GM04503 (cell line): ENCODE measurements at regions not wholly inside any gene's neighbourhood (a gene's known extent, or its start where the extent isn't known, plus 50 kb on each side); places are given as distances from the start of the nearest gene placed in this dataset.
"Not testable (repeated sequence)": the region's sequence is repeated elsewhere in the genome, so short reads cannot be mapped to it uniquely, and the experiment has no call there.

Source experiments
- DNase-seq: peaks from one replicate; pipeline ENCODE4 v3.0.0-alpha.2; 2012; ENCODE audit warnings: low read depth

GRCh38 chr4:138892483-138893407 is 122.8 kb upstream of the NOCT start:
- DNase-seq: no peak

DNA sequence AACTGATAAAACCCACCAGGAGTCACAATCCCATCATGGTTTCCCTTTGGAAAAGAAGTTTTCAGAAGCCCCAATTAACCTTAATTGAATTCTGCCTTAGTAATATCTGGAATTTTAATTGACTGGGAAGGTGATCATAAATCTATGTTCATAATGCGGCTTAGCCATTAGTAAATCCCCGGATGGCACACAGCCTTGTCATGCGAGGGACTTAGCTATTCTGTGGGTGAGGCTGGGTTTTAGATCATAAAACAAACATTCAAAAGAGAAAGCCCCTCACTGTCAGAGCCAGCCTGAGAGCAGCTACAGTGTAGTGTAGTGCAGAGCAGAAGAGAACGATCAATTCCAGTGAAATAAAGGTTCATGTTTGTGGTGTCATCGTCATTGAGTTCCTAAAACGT is 124.0 kb upstream of the NOCT start:
- DNase-seq: no peak

GRCh38 chr4:138890891-138891570 is 124.5 kb upstream of the NOCT start:
- DNase-seq: no peak

GRCh38 chr4:138889216-138889615 is 126.4 kb upstream of the NOCT start:
- no peak for DNase-seq

DNA sequence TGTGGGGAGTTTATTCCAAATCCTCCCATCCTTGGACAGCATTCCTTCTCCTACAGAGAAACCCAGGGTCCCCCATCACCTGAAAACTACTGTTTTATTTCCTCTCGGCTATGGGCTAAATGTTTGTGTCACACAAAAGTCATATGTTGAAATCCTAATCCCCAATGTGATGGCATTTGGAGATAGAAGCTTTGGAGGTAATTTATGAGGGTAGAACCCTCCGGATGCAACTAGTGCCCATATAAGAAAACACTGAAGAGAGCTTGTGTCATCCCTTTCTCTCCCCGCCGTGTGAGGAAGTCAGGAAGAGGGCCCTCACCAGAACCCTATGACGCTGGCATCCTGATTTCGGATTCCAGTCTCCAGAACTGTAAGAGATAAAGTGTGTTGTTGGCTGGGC is 127.8 kb upstream of the NOCT start:
- no peak for DNase-seq

- DNase-seq: no peak
These were observed 128.2 kb upstream of the NOCT start for GRCh38 chr4:138887341-138887740.

DNA sequence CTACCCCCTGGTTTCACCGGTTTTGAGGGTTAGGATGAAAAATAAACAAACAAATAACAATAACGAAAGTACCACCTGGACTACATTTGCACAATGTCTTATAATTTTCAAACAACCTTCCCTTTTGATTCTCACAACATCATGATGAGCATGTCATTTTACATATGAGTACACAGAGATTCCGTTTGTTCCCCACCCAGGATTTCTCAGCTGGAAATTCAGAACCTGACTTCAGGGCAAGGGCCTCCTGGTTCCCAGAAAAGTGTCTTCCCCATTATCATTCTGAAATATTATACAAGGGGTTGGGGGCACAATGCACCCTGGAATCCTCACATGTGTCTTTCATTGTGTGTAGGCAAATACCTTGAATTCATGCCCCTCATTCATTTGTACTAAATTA is 135.8 kb upstream of the NOCT start:
- no peak for DNase-seq

DNA sequence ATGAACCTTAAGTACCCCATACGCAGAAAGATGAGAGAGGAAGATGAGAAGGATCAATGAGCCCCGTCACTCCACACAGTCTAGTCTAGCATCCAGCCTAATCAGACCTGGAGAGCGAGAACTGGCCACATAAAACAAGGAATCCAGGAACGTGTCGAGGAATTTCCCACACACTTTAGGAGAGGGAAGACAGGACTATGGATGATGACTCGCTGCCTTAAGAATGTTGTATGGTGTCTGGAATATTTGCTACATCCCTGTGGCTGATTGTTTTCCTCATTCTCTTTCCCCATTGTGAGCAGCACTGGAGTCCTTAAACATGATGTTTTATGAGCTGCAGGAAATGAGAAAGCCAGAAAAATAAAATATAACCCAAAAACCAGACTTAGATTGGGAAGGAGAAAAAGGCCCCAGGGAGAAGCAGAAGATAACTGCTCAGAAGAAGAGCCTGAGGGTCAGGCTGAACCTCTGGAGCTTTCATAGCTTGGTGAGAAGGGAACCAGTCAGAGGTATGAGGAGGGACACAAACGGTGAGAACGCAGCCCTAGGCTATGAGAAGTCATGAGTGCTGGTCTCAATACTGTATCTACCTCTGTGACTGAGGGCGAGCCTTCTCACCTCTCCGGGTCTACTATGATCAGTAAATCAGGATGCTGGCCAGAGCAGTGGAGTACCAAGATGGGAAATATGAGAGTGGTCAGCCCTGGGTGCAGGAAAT is 139.5 kb upstream of the NOCT start:
- DNase-seq: peak; percentile 90

GRCh38 chr4:138871555-138871875 is 144.1 kb upstream of the NOCT start:
- no peak for DNase-seq

GRCh38 chr4:138870737-138871554 is 144.6 kb upstream of the NOCT start:
- peak; percentile 33 for DNase-seq

DNA sequence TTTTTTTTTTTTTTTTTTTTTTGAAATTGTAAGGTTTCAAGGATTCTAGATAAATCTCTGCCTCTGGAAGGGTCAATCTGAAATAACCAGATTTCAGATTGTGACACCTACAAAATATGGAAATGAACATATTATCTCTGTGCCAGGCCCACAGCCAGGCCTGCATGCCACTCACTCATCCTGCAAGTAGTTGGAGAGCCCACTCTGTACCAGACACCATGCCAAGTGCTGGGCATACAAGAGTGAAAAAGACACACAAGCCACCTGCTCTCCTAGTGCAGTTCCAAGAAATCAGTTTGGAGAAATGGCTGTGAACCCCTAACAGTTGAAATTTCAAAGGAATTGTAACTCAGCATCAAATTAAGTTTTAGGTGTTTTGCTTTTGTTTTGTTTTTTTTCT is 145.9 kb upstream of the NOCT start:
- DNase-seq: no peak

DNA sequence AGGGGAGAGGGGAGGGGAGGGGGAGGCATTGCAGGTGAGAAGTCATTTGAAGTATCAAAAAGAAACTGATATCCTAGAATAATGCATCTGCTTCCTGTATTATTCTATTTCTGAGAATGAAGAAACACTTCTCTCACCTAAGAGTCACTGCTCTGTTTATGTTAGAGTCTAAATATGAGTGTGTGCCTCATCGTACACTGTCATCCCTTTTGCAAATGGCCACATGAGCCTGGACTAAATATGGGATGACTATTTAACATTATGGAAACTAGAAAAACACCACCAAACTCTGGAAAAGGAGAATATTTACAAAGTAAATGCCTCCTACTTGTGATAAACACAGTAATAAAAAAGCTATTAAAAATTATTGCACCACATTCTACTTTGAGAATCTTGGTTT is 146.4 kb upstream of the NOCT start:
- no peak for DNase-seq

DNA sequence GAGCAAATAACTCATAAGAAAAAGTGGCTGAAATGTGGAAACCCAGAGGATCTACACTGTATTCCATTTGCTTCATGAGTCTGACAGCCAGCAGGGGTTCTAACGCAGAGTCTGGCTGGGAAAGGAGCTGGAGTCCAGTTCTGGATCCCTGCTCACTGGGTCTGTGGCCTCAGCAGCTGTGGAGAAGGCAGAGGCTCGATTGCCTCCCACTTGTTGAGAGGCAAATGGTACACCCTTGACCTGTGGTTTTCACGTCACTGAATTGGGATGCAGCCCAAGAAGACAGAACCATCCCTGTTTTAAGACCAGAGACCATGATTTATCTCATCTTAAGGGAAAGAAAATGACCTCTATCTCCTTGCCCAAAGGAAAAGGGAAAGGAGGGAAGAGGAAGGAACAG is 147.0 kb upstream of the NOCT start:
- DNase-seq: no peak

DNA sequence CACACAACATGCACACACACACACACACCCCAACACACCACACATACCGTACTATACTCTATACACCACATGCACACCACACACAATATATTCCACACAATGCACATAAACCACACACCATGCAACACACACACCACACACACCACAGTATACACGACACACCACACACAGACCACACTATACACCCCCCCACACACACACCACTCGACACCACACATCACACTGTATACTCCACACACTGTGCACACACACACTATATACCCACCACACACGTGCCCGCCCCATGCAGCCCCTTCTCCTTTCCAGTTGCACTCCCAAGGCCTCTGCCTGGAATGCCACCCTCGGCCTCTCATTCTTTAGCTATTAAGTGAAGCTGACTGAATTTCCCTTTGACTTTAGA is 148.2 kb upstream of the NOCT start:
- no peak for DNase-seq

- no peak for DNase-seq
These were observed 149.3 kb upstream of the NOCT start for GRCh38 chr4:138866314-138866713.

GRCh38 chr4:138865765-138866164 is 149.8 kb upstream of the NOCT start:
- DNase-seq: no peak

GRCh38 chr4:138864961-138865720 is 150.4 kb upstream of the NOCT start:
- no peak for DNase-seq

DNA sequence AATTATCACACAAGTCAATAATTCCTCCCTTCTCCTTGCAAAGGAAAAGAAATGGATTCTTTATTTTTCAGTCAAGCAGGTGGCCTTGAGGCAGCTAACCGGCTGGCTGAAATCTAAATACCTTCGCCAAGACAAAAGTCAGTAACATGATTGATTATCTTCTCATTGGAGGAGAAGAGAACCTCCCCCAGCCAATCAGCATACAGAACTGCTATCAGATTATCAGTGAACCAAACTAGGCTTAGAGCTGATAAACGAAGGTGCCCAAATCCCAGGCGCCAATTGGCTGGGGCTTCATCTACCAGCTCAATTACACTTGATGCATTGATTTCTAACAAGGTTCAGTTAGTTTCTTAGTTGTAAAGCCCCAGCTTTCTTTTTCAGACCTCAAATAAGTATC is 152.4 kb upstream of the NOCT start:
- no peak for DNase-seq

DNA sequence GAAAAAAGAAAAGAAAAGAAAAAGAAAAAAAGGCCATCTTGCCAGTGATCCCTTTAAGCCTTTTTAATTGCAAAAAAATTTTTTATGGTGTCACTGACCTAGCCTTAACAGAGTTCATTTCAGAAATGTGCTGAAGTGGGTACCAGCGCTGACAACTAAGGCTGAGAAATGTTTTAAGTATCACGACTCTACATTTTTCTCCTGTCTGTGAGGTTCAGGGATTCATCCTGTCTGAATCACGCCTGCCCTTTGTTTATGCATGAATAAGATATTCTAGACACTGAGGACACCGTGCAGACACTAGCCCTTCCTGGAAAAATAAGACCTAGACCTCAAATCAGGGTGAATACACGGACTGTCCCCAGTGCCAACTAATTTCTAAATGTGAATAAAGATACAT is 154.4 kb upstream of the NOCT start:
- DNase-seq: no peak

DNA sequence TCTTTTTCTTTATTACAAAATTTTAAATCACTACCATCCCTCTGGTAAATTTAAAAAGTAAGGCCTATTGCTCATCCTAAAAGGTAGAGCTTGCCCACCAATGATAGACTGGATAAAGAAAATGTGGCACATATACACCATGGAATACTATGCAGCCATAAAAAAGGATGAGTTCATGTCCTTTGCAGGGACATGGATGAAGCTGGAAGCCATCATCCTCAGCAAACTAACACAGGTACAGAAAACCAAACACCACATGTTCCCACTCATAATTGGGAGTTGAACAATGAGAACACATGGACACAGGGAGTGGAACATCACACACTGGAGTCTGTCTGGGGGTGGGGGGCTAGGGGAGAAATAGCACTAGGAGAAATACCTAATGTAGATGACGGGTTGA is 155.2 kb upstream of the NOCT start:
- not testable (repeated sequence) for DNase-seq

DNA sequence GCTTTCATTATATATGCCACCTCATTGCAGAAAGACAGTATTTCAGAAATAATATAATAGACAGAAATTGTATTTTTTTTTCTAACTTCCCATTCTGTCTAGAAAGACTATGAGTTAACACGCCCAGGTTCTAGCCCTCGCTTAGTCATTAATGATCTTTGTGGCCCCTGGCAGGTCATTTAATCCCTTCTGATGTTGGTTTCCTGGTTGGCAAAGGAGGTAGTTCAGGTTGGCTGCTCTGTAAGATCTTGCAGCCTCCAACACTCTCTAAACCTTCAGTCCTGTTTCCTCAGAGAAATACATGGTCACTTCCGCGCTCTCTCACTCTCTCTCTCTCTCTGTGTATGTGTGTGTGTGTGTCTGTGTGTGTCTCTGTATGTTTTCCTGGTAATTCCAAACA is 156.3 kb upstream of the NOCT start:
- no peak for DNase-seq
